Stimulated activated naive B cell treated with anti-CD40 and anti-IgM and Interleukin-4, amounts not matched to agents 10 μg/mL and 1 μg/mL and 100 μg/mL, for 72 hours (primary cell): ENCODE measurements at regions not wholly inside any gene's neighbourhood (a gene's known extent, or its start where the extent isn't known, plus 50 kb on each side); places are given as distances from the start of the nearest gene placed in this dataset.

Source experiments
- ATAC-seq, 2 donors: fragments of 150-1000 bp; cut with Tn5 transposase; replicated peaks; 2 replicates each; pipeline ENCODE4 v1.10.0; 2021; ENCODE audit warnings: moderate library complexity in 1 of 2
- DNase-seq: peaks from one replicate; pipeline ENCODE4 v3.0.0; 2021
- H3K27ac Mint-ChIP-seq: one replicate; pipeline ENCODE4 v1.8.0; 2022; ENCODE audit warnings: mild to moderate bottlenecking, mixed read lengths
- H3K27me3 Mint-ChIP-seq, 2 donors: one replicate each; pipeline ENCODE4 v1.8.0; 2022; ENCODE audit warnings: mixed read lengths in 2 of 2
- H3K36me3 Mint-ChIP-seq, 2 donors: one replicate each; pipeline ENCODE4 v1.8.0; 2022; ENCODE audit warnings: mixed read lengths in 2 of 2, mild to moderate bottlenecking in 1 of 2
- H3K4me1 Mint-ChIP-seq, 2 donors: one replicate each; pipeline ENCODE4 v1.8.0; 2022; ENCODE audit warnings: mixed read lengths in 2 of 2, mild to moderate bottlenecking in 1 of 2
- H3K4me3 Mint-ChIP-seq, 2 donors: one replicate each; pipeline ENCODE4 v1.8.0; 2022; ENCODE audit warnings: mild to moderate bottlenecking in 2 of 2, mixed read lengths in 2 of 2, moderate library complexity in 1 of 2
- H3K9me3 Mint-ChIP-seq, 2 donors: one replicate each; pipeline ENCODE4 v1.8.0; 2022; ENCODE audit warnings: mixed read lengths in 2 of 2, mild to moderate bottlenecking in 1 of 2

- Mint-ChIP-seq H3K9me3 (no peaks in the 10 kb centered on the region), H3K4me1 (no peaks in the 10 kb centered on the region), H3K36me3 (no peaks in the 10 kb centered on the region), H3K27ac (no peak overlapping the region), H3K4me3 (no peak overlapping the region), H3K27me3 (peaks cover 11 to 44% of the 10 kb centered on the region in 2 donors)
- DNase-seq (no peak), ATAC-seq (no peak)
These were observed 102.0 kb upstream of the ADAMTS18 start for GRCh38 chr16:77536809-77537208.

- Mint-ChIP-seq H3K27ac (no peak overlapping the region), H3K9me3 (no peaks in the 10 kb centered on the region), H3K4me1 (no peaks in the 10 kb centered on the region), H3K4me3 (no peak overlapping the region), H3K27me3 (peaks cover 11 to 51% of the 10 kb centered on the region in 2 donors), H3K36me3 (no peaks in the 10 kb centered on the region)
- DNase-seq, result no peak
- ATAC-seq, result no peak
These were observed 104.7 kb upstream of the ADAMTS18 start for GRCh38 chr16:77539421-77540034.

- ATAC-seq, result no peak
- Mint-ChIP-seq H3K36me3 (no peaks in the 10 kb centered on the region), H3K4me1 (no peaks in the 10 kb centered on the region), H3K9me3 (no peaks in the 10 kb centered on the region), H3K4me3 (no peak overlapping the region), H3K27me3 (peaks cover 11 to 45% of the 10 kb centered on the region in 2 donors), H3K27ac (no peak overlapping the region)
- DNase-seq, result no peak
These were observed 105.8 kb upstream of the ADAMTS18 start for GRCh38 chr16:77540646-77541045.

GRCh38 chr16:77541165-77541564, 106.3 kb upstream of the ADAMTS18 start:
- no peaks in the 10 kb centered on the region for H3K36me3 Mint-ChIP-seq
- ATAC-seq (no peak), DNase-seq (no peak)
- H3K27me3 Mint-ChIP-seq, result peaks cover 11 to 42% of the 10 kb centered on the region in 2 donors
- no peak overlapping the region for H3K4me3 Mint-ChIP-seq
- H3K4me1 Mint-ChIP-seq, result no peaks in the 10 kb centered on the region
- H3K27ac Mint-ChIP-seq, result no peak overlapping the region
- H3K9me3 Mint-ChIP-seq, result no peaks in the 10 kb centered on the region

GRCh38 chr16:77548151-77548550, 113.3 kb upstream of the ADAMTS18 start:
- Mint-ChIP-seq H3K9me3 (peaks cover 0 to 2% of the 10 kb centered on the region in 2 donors), H3K4me1 (no peaks in the 10 kb centered on the region), H3K36me3 (no peaks in the 10 kb centered on the region), H3K27me3 (peaks cover 11 to 34% of the 10 kb centered on the region in 2 donors), H3K4me3 (no peak overlapping the region), H3K27ac (no peak overlapping the region)
- DNase-seq (no peak), ATAC-seq (no peak)

- DNase-seq (no peak), ATAC-seq (no peak)
- Mint-ChIP-seq H3K4me3 (no peak overlapping the region), H3K36me3 (no peaks in the 10 kb centered on the region), H3K9me3 (peaks cover 0 to 2% of the 10 kb centered on the region in 2 donors), H3K27ac (no peak overlapping the region), H3K27me3 (peaks cover 12 to 32% of the 10 kb centered on the region in 2 donors), H3K4me1 (no peaks in the 10 kb centered on the region)
These were observed 113.9 kb upstream of the ADAMTS18 start for GRCh38 chr16:77548766-77549165.

- no peaks in the 10 kb centered on the region for H3K36me3 Mint-ChIP-seq
- DNase-seq (no peak), ATAC-seq (no peak)
- no peak overlapping the region for H3K4me3 Mint-ChIP-seq
- peaks cover 12 to 32% of the 10 kb centered on the region in 2 donors for H3K27me3 Mint-ChIP-seq
- H3K27ac Mint-ChIP-seq, result no peak overlapping the region
- H3K4me1 Mint-ChIP-seq, result no peaks in the 10 kb centered on the region
- H3K9me3 Mint-ChIP-seq, result peaks cover 0 to 2% of the 10 kb centered on the region in 2 donors
These were observed 115.0 kb upstream of the ADAMTS18 start for GRCh38 chr16:77549876-77550275.

GRCh38 chr16:77551357-77551756, 116.5 kb upstream of the ADAMTS18 start:
- no peak overlapping the region for H3K27ac Mint-ChIP-seq
- H3K4me3 Mint-ChIP-seq, result no peak overlapping the region
- H3K4me1 Mint-ChIP-seq, result no peaks in the 10 kb centered on the region
- peaks cover 0 to 2% of the 10 kb centered on the region in 2 donors for H3K9me3 Mint-ChIP-seq
- ATAC-seq (no peak), DNase-seq (no peak)
- H3K36me3 Mint-ChIP-seq, result no peaks in the 10 kb centered on the region
- peaks cover 20 to 39% of the 10 kb centered on the region in 2 donors for H3K27me3 Mint-ChIP-seq

- Mint-ChIP-seq H3K9me3 (no peaks in the 10 kb centered on the region), H3K4me3 (no peak overlapping the region), H3K27me3 (peaks cover 21 to 27% of the 10 kb centered on the region in 2 donors), H3K4me1 (no peaks in the 10 kb centered on the region), H3K36me3 (no peaks in the 10 kb centered on the region), H3K27ac (no peak overlapping the region)
- ATAC-seq (no peak), DNase-seq (no peak)
These were observed 118.3 kb upstream of the ADAMTS18 start for GRCh38 chr16:77553130-77553529.

- no peaks in the 10 kb centered on the region for H3K36me3 Mint-ChIP-seq
- ATAC-seq (no peak), DNase-seq (no peak)
- no peaks in the 10 kb centered on the region for H3K4me1 Mint-ChIP-seq
- no peaks in the 10 kb centered on the region for H3K9me3 Mint-ChIP-seq
- no peak overlapping the region for H3K4me3 Mint-ChIP-seq
- H3K27me3 Mint-ChIP-seq, result peaks cover 21 to 23% of the 10 kb centered on the region in 2 donors
- no peak overlapping the region for H3K27ac Mint-ChIP-seq
These were observed 120.3 kb upstream of the ADAMTS18 start for GRCh38 chr16:77555126-77555525.

- no peak for DNase-seq
- H3K4me1 Mint-ChIP-seq, result no peaks in the 10 kb centered on the region
These were observed 121.0 kb upstream of the ADAMTS18 start for GRCh38 chr16:77555791-77556190.

GRCh38 chr16:77556201-77556873, 121.5 kb upstream of the ADAMTS18 start:
- H3K36me3 Mint-ChIP-seq, result no peaks in the 10 kb centered on the region
- ATAC-seq (no peak), DNase-seq (no peak)
- H3K9me3 Mint-ChIP-seq, result no peaks in the 10 kb centered on the region
- peaks cover 25 to 30% of the 10 kb centered on the region in 2 donors for H3K27me3 Mint-ChIP-seq
- no peaks in the 10 kb centered on the region for H3K4me1 Mint-ChIP-seq
- no peak overlapping the region for H3K4me3 Mint-ChIP-seq
- no peak overlapping the region for H3K27ac Mint-ChIP-seq

More at GRCh38 chr16:77555791-77556190, 121.0 kb upstream of the ADAMTS18 start:
- Mint-ChIP-seq H3K4me3 (no peak overlapping the region), H3K9me3 (no peaks in the 10 kb centered on the region), H3K27me3 (peaks cover 24 to 26% of the 10 kb centered on the region in 2 donors), H3K27ac (no peak overlapping the region), H3K36me3 (no peaks in the 10 kb centered on the region)
- ATAC-seq, result no peak

- no peak overlapping the region for H3K4me3 Mint-ChIP-seq
- ATAC-seq (no peak), DNase-seq (no peak)
- H3K27me3 Mint-ChIP-seq, result peaks cover 25 to 29% of the 10 kb centered on the region in 2 donors
- H3K9me3 Mint-ChIP-seq, result no peaks in the 10 kb centered on the region
- no peaks in the 10 kb centered on the region for H3K4me1 Mint-ChIP-seq
- H3K27ac Mint-ChIP-seq, result no peak overlapping the region
- H3K36me3 Mint-ChIP-seq, result no peaks in the 10 kb centered on the region
These were observed 122.6 kb upstream of the ADAMTS18 start for GRCh38 chr16:77557385-77557784.

GRCh38 chr16:77558786-77559185, 124.0 kb upstream of the ADAMTS18 start:
- ATAC-seq (no peak), DNase-seq (no peak)
- Mint-ChIP-seq H3K36me3 (no peaks in the 10 kb centered on the region), H3K27me3 (peaks cover 25 to 29% of the 10 kb centered on the region in 2 donors), H3K9me3 (no peaks in the 10 kb centered on the region), H3K27ac (no peak overlapping the region), H3K4me1 (no peaks in the 10 kb centered on the region), H3K4me3 (no peak overlapping the region)

GRCh38 chr16:77562497-77562896, 127.7 kb upstream of the ADAMTS18 start:
- no peak overlapping the region for H3K27ac Mint-ChIP-seq
- peaks cover 25 to 37% of the 10 kb centered on the region in 2 donors for H3K27me3 Mint-ChIP-seq
- no peak overlapping the region for H3K4me3 Mint-ChIP-seq
- H3K4me1 Mint-ChIP-seq, result no peaks in the 10 kb centered on the region
- H3K36me3 Mint-ChIP-seq, result no peaks in the 10 kb centered on the region
- ATAC-seq (no peak), DNase-seq (no peak)
- H3K9me3 Mint-ChIP-seq, result no peaks in the 10 kb centered on the region
